ENCODE measurements at regions not wholly inside any gene's neighbourhood (a gene's known extent, or its start where the extent isn't known, plus 50 kb on each side); places are given as distances from the start of the nearest gene placed in this dataset.

DNA sequence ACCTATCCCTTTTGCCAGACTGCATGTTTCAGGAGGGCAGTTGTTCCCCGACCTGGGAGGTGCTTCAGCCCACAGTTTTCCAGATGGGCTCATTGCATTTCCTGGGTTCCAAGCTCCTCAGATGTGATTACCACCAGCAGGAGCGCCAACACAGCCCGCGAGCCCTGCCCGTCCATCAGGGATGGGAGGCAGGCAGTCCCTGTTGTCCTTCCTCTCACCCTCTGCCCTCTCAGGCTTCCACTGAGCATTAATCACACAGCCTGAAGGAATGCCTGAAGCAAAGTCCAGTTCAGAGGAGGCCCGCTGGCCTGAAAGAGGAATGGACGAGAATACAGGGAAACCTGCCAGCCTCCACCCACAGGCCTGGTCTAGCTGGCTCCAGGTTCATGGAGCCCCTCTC lies 256.3 kb upstream of the SDK2 start:
- in situ Hi-C loops (cut with HindIII; ENCODE audit: extremely low pct_ligation_motif_present, low pct_unique_long_range_greater_than_20kb) (no loop called here), intact Hi-C loops (cut with micrococcal nuclease; ENCODE audit: unreplicated experiment) (no loop called here)
- ATAC-seq (peak; percentile 66), DNase-seq (ENCODE audit: low spot score) (no peak), FAIRE-seq (no peak)
- H3K79me2 ChIP-seq (ENCODE audit: insufficient read depth, low read length) = no peaks in the 10 kb centered on the region
- H3K9ac ChIP-seq (ENCODE audit: insufficient read depth, low read depth, low read length) = no peak overlapping the region
- no peak overlapping the region for H3K4me2 ChIP-seq (ENCODE audit: low read depth, low read length)
- peaks cover 0 to 18% of the 10 kb centered on the region in 2 experiments; a peak in 2 of 5 replicates for H3K27me3 ChIP-seq (ENCODE audit: control insufficient read depth in 1 of 2, insufficient read depth in 2 of 2, low read length in 2 of 2)
- no TSS peak for BruUV-seq (replicated peaks)
- no peaks in the 10 kb centered on the region for H4K20me1 ChIP-seq (ENCODE audit: insufficient read depth, low read length)
- H2AFZ ChIP-seq (ENCODE audit: low read length) = no peak overlapping the region
- ChIA-PET CTCF (ENCODE audit: low intra/inter-chr PET ratio, low total read pairs) (no interaction called here), POLR2A (no interaction called here)
- H3K9me3 ChIP-seq (ENCODE audit: low read length) = no peaks in the 10 kb centered on the region
- H3K4me1 ChIP-seq (ENCODE audit: insufficient read depth, low read length) = no peaks in the 10 kb centered on the region
- H3K27ac ChIP-seq (ENCODE audit: extremely low read length, insufficient read depth, low read length) = no peak overlapping the region
- no peaks in the 10 kb centered on the region for H3K36me3 ChIP-seq (replicated peaks in 1 of 2; ENCODE audit: control insufficient read depth in 1 of 2, insufficient read depth in 2 of 2, low read length in 2 of 2)
- H3K4me3 ChIP-seq (replicated peaks in 1 of 3; ENCODE audit: insufficient read depth in 1 of 3, low read depth in 2 of 3, low read length in 3 of 3) = no peak overlapping the region
- WGBS (ENCODE audit: low lambda C conversion rate) = 23% methylated on average over 7 of the region's 7 CpGs
- TF ChIP-seq, protein P1, sequence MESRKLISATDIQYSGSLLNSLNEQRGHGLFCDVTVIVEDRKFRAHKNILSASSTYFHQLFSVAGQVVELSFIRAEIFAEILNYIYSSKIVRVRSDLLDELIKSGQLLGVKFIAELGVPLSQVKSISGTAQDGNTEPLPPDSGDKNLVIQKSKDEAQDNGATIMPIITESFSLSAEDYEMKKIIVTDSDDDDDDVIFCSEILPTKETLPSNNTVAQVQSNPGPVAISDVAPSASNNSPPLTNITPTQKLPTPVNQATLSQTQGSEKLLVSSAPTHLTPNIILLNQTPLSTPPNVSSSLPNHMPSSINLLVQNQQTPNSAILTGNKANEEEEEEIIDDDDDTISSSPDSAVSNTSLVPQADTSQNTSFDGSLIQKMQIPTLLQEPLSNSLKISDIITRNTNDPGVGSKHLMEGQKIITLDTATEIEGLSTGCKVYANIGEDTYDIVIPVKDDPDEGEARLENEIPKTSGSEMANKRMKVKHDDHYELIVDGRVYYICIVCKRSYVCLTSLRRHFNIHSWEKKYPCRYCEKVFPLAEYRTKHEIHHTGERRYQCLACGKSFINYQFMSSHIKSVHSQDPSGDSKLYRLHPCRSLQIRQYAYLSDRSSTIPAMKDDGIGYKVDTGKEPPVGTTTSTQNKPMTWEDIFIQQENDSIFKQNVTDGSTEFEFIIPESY (CRISPR knock-in tag; IDR thresholded peaks at IDR 0.05) = peak; percentile 19; the same call in 1 of the 2 replicates
- no peak for TF ChIP-seq ZNF484 (CRISPR knock-in tag; IDR thresholded peaks at IDR 0.05; ENCODE audit: borderline replicate concordance, low read depth)

DNA sequence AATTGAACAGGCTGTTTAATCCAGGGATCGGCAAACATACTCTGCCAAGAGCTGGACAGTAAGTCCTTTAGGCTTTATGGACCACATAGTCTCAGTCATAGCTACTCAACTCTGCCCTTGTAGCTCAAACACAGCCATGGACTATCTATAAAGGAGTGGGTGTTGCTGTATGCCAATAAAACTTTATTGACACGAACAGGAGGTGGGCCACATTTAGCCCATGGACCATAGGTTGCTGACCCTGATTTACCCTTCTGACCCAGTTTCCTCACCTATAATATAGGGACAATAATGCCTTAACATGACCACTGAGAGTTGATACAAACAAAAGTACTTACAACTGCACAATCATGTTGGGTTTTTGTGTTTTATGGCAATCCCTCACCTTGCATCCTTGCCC lies 257.0 kb upstream of the SDK2 start:
- H3K27me3 ChIP-seq (ENCODE audit: control insufficient read depth in 1 of 2, insufficient read depth in 2 of 2, low read length in 2 of 2) = 0 out of 5 replicates have a peak, but pooled peaks cover 0 to 19% of the 10 kb centered on the region in 2 experiments
- in situ Hi-C loops (cut with HindIII; ENCODE audit: extremely low pct_ligation_motif_present, low pct_unique_long_range_greater_than_20kb) = no loop called here
- no peaks in the 10 kb centered on the region for H3K36me3 ChIP-seq (replicated peaks in 1 of 2; ENCODE audit: control insufficient read depth in 1 of 2, insufficient read depth in 2 of 2, low read length in 2 of 2)
- CTCF ChIA-PET (ENCODE audit: low intra/inter-chr PET ratio, low total read pairs) = no interaction called here
- FAIRE-seq = no peak
- no peak overlapping the region for H2AFZ ChIP-seq (ENCODE audit: low read length)
- POLR2A ChIA-PET = no interaction called here
- no peak for ATAC-seq
- no peak overlapping the region for H3K4me3 ChIP-seq (replicated peaks in 1 of 3; ENCODE audit: insufficient read depth in 1 of 3, low read depth in 2 of 3, low read length in 3 of 3)
- 3% methylated on average over 2 of the region's 2 CpGs for WGBS (ENCODE audit: low lambda C conversion rate)
- H3K27ac ChIP-seq (ENCODE audit: extremely low read length, insufficient read depth, low read length) = no peak overlapping the region
- H3K79me2 ChIP-seq (ENCODE audit: insufficient read depth, low read length) = no peaks in the 10 kb centered on the region
- H3K4me2 ChIP-seq (ENCODE audit: low read depth, low read length) = no peak overlapping the region
- H4K20me1 ChIP-seq (ENCODE audit: insufficient read depth, low read length) = no peaks in the 10 kb centered on the region
- no peak for DNase-seq (ENCODE audit: low spot score)
- BruUV-seq (replicated peaks) = no TSS peak
- H3K9ac ChIP-seq (ENCODE audit: insufficient read depth, low read depth, low read length) = no peak overlapping the region
- no peaks in the 10 kb centered on the region for H3K9me3 ChIP-seq (ENCODE audit: low read length)
- H3K4me1 ChIP-seq (ENCODE audit: insufficient read depth, low read length) = no peaks in the 10 kb centered on the region
- intact Hi-C loops (cut with micrococcal nuclease; ENCODE audit: unreplicated experiment) = no loop called here
- TF ChIP-seq, protein P2, sequence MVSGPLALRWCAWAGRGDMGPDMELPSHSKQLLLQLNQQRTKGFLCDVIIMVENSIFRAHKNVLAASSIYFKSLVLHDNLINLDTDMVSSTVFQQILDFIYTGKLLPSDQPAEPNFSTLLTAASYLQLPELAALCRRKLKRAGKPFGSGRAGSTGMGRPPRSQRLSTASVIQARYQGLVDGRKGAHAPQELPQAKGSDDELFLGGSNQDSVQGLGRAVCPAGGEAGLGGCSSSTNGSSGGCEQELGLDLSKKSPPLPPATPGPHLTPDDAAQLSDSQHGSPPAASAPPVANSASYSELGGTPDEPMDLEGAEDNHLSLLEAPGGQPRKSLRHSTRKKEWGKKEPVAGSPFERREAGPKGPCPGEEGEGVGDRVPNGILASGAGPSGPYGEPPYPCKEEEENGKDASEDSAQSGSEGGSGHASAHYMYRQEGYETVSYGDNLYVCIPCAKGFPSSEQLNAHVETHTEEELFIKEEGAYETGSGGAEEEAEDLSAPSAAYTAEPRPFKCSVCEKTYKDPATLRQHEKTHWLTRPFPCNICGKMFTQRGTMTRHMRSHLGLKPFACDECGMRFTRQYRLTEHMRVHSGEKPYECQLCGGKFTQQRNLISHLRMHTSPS (CRISPR knock-in tag; IDR thresholded peaks at IDR 0.05; ENCODE audit: low read depth) = no peak
- TF ChIP-seq LCORL (IDR thresholded peaks at IDR 0.05) = no peak
- no peak for TF ChIP-seq LCORL (CRISPR knock-in tag; IDR thresholded peaks at IDR 0.05)

Data from HepG2 (cell line).